ENCODE measurements at regions not wholly inside any gene's neighbourhood (a gene's known extent, or its start where the extent isn't known, plus 50 kb on each side); places are given as distances from the start of the nearest gene placed in this dataset.

- TF ChIP-seq CTCF (IDR thresholded peaks at IDR 0.05; ENCODE audit: low read depth, low read length) (no peak), EZH2phosphoT487 (IDR thresholded peaks at IDR 0.05; ENCODE audit: low read depth) (no peak)
Measured at GRCh38 chr15:94840794-94841783, 609.7 kb downstream of the MCTP2 start.

Measured in OCI-LY3 (cell line).